ENCODE measurements at regions not wholly inside any gene's neighbourhood (a gene's known extent, or its start where the extent isn't known, plus 50 kb on each side); places are given as distances from the start of the nearest gene placed in this dataset.
"Not testable (repeated sequence)": the region's sequence is repeated elsewhere in the genome, so short reads cannot be mapped to it uniquely, and the experiment has no call there.

DNA sequence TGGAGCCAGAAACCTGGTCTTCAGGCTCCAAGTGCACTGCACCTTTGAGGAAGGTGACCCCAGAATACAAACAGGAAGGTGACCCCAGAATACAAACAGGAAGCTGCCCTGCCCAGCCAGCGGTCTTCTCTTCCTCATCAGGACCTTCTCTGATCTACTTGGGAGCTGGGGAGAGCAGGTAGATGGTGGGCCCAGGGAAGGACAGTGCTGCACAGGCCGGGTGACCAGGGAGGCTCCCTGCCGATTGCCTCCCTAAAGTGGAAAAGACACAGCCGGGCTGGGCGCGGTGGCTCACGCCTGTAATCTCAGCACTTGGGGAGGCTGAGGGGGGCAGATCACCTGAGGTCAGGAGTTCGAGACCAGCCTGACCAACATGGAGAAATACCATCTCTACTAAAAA lies 151.8 kb upstream of the CHST15 start:
- in situ Hi-C loops (cut with MboI; ENCODE audit: low sequenced_read_pairs in 4 of 4) (no loop called here), intact Hi-C loops (cut with DNase I; ENCODE audit: low total_unique reads) (no loop called here)
- ATAC-seq: no peak
- no peak overlapping the region for H3K27ac ChIP-seq
- peak in 1 of 2 donors; percentile 1 for DNase-seq
- H3K27me3 ChIP-seq: no peaks in the 10 kb centered on the region
- H3K4me1 ChIP-seq: peaks cover 0 to under 1% of the 10 kb centered on the region in 2 donors
- H3K36me3 ChIP-seq: no peaks in the 10 kb centered on the region
- H3K4me3 ChIP-seq: no peak overlapping the region
- H3K9me3 ChIP-seq: no peaks in the 10 kb centered on the region
- TF ChIP-seq, protein P1, sequence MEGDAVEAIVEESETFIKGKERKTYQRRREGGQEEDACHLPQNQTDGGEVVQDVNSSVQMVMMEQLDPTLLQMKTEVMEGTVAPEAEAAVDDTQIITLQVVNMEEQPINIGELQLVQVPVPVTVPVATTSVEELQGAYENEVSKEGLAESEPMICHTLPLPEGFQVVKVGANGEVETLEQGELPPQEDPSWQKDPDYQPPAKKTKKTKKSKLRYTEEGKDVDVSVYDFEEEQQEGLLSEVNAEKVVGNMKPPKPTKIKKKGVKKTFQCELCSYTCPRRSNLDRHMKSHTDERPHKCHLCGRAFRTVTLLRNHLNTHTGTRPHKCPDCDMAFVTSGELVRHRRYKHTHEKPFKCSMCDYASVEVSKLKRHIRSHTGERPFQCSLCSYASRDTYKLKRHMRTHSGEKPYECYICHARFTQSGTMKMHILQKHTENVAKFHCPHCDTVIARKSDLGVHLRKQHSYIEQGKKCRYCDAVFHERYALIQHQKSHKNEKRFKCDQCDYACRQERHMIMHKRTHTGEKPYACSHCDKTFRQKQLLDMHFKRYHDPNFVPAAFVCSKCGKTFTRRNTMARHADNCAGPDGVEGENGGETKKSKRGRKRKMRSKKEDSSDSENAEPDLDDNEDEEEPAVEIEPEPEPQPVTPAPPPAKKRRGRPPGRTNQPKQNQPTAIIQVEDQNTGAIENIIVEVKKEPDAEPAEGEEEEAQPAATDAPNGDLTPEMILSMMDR (IDR thresholded peaks at IDR 0.05 in 4 of 5, conservative IDR thresholded peaks at IDR 0.05 in 1 of 5): no peak
- TF ChIP-seq POLR2A (IDR thresholded peaks at IDR 0.05): no peak

DNA sequence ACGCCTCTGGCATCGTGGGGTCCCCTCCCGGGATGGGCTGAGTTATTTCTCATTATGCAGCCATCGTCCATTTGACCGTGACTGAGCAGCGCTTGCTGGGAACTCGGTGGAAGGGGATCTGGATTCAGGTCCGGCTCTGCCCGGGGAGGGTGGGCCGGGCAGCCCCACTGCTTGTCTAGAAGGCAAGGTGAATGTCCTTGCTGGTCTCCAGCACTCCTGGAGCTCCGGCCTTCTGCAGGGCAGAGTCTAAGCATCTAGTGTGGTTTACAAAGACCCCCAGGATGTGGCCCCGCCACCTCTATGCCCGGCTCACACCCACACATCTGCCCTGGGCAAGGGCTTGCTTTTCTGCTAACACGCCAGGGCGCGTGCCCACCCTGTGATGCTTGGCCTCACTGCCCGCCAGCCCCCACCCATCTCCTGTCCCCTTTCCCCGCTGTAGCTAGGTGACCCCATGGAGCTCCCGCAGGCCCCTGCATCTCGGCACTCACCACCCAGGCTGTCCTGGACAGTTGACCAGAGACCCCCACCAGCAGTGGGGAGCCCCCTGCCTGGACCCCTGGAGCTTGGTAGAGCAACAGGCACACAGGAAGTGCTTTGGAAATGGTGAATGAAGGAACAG lies 151.0 kb upstream of the CHST15 start:
- intact Hi-C loops (cut with DNase I; ENCODE audit: low total_unique reads): no loop called here

DNA sequence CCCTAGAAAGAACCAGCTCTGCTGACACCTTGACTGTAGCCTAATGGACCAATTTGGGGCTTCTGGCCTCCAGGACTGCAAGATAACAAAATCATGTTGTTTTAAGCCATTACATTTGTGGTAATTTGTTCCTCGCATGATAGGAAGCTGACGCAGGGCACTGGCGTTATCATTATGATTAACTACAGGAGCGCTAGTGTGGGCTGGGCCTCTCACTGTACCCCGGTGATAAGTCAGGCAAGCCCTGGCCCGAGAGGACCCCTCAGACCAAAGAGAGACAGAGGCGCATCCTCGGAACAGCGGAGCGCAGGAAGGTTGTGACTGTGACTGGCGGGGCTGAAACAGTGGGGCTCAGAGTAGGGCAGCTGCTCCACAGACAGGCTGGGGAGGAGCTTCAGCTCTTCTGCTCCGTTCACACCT lies 150.3 kb upstream of the CHST15 start:
- peak in 1 of 2 donors; percentile 8 for DNase-seq
- intact Hi-C loops (cut with DNase I; ENCODE audit: low total_unique reads): no loop called here
- in situ Hi-C loops (cut with MboI; ENCODE audit: low sequenced_read_pairs in 4 of 4): no loop called here

More for the DNA sequence above, 151.0 kb upstream of the CHST15 start:
- Histone ChIP-seq H3K27ac (no peak overlapping the region), H3K4me1 (no peaks in the 10 kb centered on the region), H3K4me3 (no peak overlapping the region), H3K9me3 (no peaks in the 10 kb centered on the region), H3K27me3 (no peaks in the 10 kb centered on the region), H3K36me3 (no peaks in the 10 kb centered on the region)
- ATAC-seq: no peak
- in situ Hi-C loops (cut with MboI; ENCODE audit: low sequenced_read_pairs in 4 of 4): no loop called here
- peak in 1 of 2 donors; percentile 7 for DNase-seq
- TF ChIP-seq, protein P1 (IDR thresholded peaks at IDR 0.05 in 4 of 5, conservative IDR thresholded peaks at IDR 0.05 in 1 of 5): no peak
- no peak for TF ChIP-seq POLR2A (IDR thresholded peaks at IDR 0.05)

DNA sequence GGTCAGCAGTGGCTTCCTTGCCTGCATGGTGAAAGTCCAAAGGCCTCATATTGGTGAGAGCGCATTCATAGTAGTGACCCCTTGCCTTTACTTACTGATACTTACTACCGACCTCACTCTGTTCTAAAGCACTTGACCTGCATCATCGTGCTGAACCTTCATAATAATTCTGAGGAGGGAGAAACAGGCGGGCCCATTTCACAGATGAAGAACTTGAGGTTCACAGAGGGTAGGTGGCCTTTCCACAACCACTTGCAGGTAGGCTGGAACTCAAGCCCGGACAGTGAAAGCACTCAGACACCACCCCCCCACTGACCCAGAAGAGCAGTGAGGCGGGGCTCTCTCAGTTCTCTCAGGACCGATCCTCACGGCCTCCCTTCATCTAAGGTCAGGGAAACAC lies 149.4 kb upstream of the CHST15 start:
- no peak overlapping the region for H3K4me3 ChIP-seq
- no peak for TF ChIP-seq POLR2A (IDR thresholded peaks at IDR 0.05)
- TF ChIP-seq, protein P1 (IDR thresholded peaks at IDR 0.05 in 4 of 5, conservative IDR thresholded peaks at IDR 0.05 in 1 of 5): no peak
- intact Hi-C loops (cut with DNase I; ENCODE audit: low total_unique reads): no loop called here

More for the DNA sequence above, 150.3 kb upstream of the CHST15 start:
- ATAC-seq: no peak
- Histone ChIP-seq H3K4me1 (no peaks in the 10 kb centered on the region), H3K4me3 (no peak overlapping the region), H3K27me3 (no peaks in the 10 kb centered on the region), H3K9me3 (no peaks in the 10 kb centered on the region), H3K36me3 (no peaks in the 10 kb centered on the region), H3K27ac (no peak overlapping the region)
- TF ChIP-seq, protein P1 (IDR thresholded peaks at IDR 0.05 in 4 of 5, conservative IDR thresholded peaks at IDR 0.05 in 1 of 5): no peak
- no peak for TF ChIP-seq POLR2A (IDR thresholded peaks at IDR 0.05)

DNA sequence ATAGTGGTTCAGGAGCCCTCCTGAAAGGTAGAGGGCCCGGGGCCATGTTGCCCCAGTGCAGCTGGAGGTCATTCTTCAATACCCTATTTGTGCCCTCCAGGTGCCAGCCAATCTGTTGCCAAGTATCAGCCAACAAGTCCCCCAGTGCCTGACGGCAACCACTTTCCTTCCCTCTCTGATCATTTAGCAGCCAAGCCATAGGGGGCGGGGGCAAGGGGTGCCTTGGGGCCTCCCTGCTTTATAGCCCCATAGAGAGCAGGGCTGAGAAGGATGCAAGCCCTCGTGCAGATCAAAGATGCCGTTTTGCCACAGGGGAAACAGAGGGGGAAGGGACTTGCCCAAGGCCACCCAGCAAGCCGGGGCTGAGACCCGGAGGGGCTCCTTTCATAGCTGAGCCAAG lies 149.0 kb upstream of the CHST15 start:
- in situ Hi-C loops (cut with MboI; ENCODE audit: low sequenced_read_pairs in 4 of 4): no loop called here
- H3K4me1 ChIP-seq: no peaks in the 10 kb centered on the region
- no peak overlapping the region for H3K27ac ChIP-seq
- TF ChIP-seq, protein P1 (IDR thresholded peaks at IDR 0.05 in 4 of 5, conservative IDR thresholded peaks at IDR 0.05 in 1 of 5): no peak
- no peak for TF ChIP-seq POLR2A (IDR thresholded peaks at IDR 0.05)
- no peak overlapping the region for H3K4me3 ChIP-seq
- no peaks in the 10 kb centered on the region for H3K9me3 ChIP-seq
- H3K27me3 ChIP-seq: no peaks in the 10 kb centered on the region
- no peaks in the 10 kb centered on the region for H3K36me3 ChIP-seq
- no peak for DNase-seq
- intact Hi-C loops (cut with DNase I; ENCODE audit: low total_unique reads): no loop called here
- no peak for ATAC-seq

More for the DNA sequence above, 149.4 kb upstream of the CHST15 start:
- Histone ChIP-seq H3K9me3 (no peaks in the 10 kb centered on the region), H3K36me3 (no peaks in the 10 kb centered on the region), H3K27me3 (no peaks in the 10 kb centered on the region), H3K4me1 (no peaks in the 10 kb centered on the region), H3K27ac (no peak overlapping the region)
- ATAC-seq (no peak), DNase-seq (peak in 1 of 2 donors; percentile 3)
- in situ Hi-C loops (cut with MboI; ENCODE audit: low sequenced_read_pairs in 4 of 4): no loop called here

DNA sequence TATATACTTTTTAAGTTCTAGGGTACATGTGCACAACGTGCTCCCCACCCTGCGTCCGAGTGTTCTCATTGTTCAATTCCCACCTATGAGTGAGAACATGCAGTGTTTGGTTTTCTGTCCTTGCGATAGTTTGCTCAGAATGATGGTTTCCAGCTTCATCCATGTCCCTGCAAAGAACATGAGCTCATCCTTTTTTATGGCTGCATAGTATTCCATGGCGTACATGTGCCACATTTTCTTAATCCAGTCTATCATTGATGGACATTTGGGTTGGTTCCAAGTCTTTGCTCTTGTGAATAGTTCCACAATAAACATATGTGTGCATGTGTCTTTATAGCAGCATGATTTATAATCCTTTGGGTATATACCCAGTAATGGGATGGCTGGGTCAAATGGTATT lies 148.1 kb upstream of the CHST15 start:
- H3K9me3 ChIP-seq; in situ Hi-C loops (cut with MboI; ENCODE audit: low sequenced_read_pairs in 4 of 4); H3K36me3 ChIP-seq; H3K27me3 ChIP-seq; H3K27ac ChIP-seq; intact Hi-C loops (cut with DNase I; ENCODE audit: low total_unique reads); ATAC-seq; H3K4me1 ChIP-seq; H3K4me3 ChIP-seq; DNase-seq: not testable (repeated sequence)

Measured in gastrocnemius medialis (tissue), 4 donors.